ENCODE measurements at regions not wholly inside any gene's neighbourhood (a gene's known extent, or its start where the extent isn't known, plus 50 kb on each side); places are given as distances from the start of the nearest gene placed in this dataset.
"Not testable (repeated sequence)": the region's sequence is repeated elsewhere in the genome, so short reads cannot be mapped to it uniquely, and the experiment has no call there.

DNA sequence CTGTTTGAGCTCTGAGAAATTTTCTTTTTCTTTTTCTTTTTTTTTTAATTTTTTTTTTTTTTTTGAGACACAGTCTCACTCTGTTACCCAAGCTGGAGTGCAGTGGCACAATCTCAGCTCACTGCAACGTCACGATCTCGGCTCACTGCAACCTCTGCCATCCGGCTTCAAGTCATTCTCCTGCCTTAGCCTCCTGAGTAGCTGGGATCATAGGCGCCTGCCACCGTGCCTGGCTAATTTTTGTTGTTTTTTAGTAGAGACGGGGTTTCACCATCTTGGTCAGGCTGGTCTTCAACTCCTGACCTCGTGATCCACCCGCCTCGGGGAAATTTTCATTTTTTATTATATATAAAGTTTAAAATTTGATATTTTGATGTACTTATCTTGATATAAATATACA lies 1870.7 kb upstream of the LRRTM1 start:
- not testable (repeated sequence) for H3K27me3 ChIP-seq (ENCODE audit: control insufficient read depth in 1 of 2, insufficient read depth in 2 of 2, low read length in 2 of 2); H3K27ac ChIP-seq (ENCODE audit: low read length); H3K4me1 ChIP-seq (ENCODE audit: control insufficient read depth, insufficient read depth, low read length); H3K9me3 ChIP-seq (ENCODE audit: control insufficient read depth in 2 of 2, low read length in 2 of 2); H3K9ac ChIP-seq (ENCODE audit: low read length in 2 of 2); H3K4me3 ChIP-seq (ENCODE audit: low read length in 2 of 2); H3K36me3 ChIP-seq (ENCODE audit: control insufficient read depth in 2 of 2, insufficient read depth in 2 of 2, low read length in 2 of 2)

GRCh38 chr2:82172483-82172882 lies 1867.9 kb upstream of the LRRTM1 start:
- Histone ChIP-seq H3K9ac (ENCODE audit: low read length in 2 of 2) (no peak overlapping the region), H3K27me3 (ENCODE audit: control insufficient read depth in 1 of 2, insufficient read depth in 2 of 2, low read length in 2 of 2) (no peaks in the 10 kb centered on the region), H3K4me3 (ENCODE audit: low read length in 2 of 2) (no peak overlapping the region), H3K4me1 (ENCODE audit: control insufficient read depth, insufficient read depth, low read length) (no peaks in the 10 kb centered on the region), H3K9me3 (ENCODE audit: control insufficient read depth in 2 of 2, low read length in 2 of 2) (no peaks in the 10 kb centered on the region), H3K36me3 (ENCODE audit: control insufficient read depth in 2 of 2, insufficient read depth in 2 of 2, low read length in 2 of 2) (no peaks in the 10 kb centered on the region), H3K27ac (ENCODE audit: low read length) (no peak overlapping the region)

GRCh38 chr2:82169379-82169778 lies 1864.8 kb upstream of the LRRTM1 start:
- Histone ChIP-seq H3K9ac (ENCODE audit: low read length in 2 of 2) (no peak overlapping the region), H3K36me3 (ENCODE audit: control insufficient read depth in 2 of 2, insufficient read depth in 2 of 2, low read length in 2 of 2) (no peaks in the 10 kb centered on the region), H3K27ac (ENCODE audit: low read length) (no peak overlapping the region), H3K4me1 (ENCODE audit: control insufficient read depth, insufficient read depth, low read length) (no peaks in the 10 kb centered on the region), H3K4me3 (ENCODE audit: low read length in 2 of 2) (no peak overlapping the region), H3K9me3 (ENCODE audit: control insufficient read depth in 2 of 2, low read length in 2 of 2) (no peaks in the 10 kb centered on the region), H3K27me3 (ENCODE audit: control insufficient read depth in 1 of 2, insufficient read depth in 2 of 2, low read length in 2 of 2) (no peaks in the 10 kb centered on the region)

- H3K27me3 ChIP-seq (ENCODE audit: control insufficient read depth in 1 of 2, insufficient read depth in 2 of 2, low read length in 2 of 2), result no peaks in the 10 kb centered on the region
- no peak overlapping the region for H3K27ac ChIP-seq (ENCODE audit: low read length)
- H3K9me3 ChIP-seq (ENCODE audit: control insufficient read depth in 2 of 2, low read length in 2 of 2), result no peaks in the 10 kb centered on the region
- no peak overlapping the region for H3K9ac ChIP-seq (ENCODE audit: low read length in 2 of 2)
- H3K4me3 ChIP-seq (ENCODE audit: low read length in 2 of 2), result no peak overlapping the region
- H3K36me3 ChIP-seq (ENCODE audit: control insufficient read depth in 2 of 2, insufficient read depth in 2 of 2, low read length in 2 of 2), result no peaks in the 10 kb centered on the region
- no peaks in the 10 kb centered on the region for H3K4me1 ChIP-seq (ENCODE audit: control insufficient read depth, insufficient read depth, low read length)
Observed at GRCh38 chr2:82165377-82165776, 1860.8 kb upstream of the LRRTM1 start.

- no peaks in the 10 kb centered on the region for H3K36me3 ChIP-seq (ENCODE audit: control insufficient read depth in 2 of 2, insufficient read depth in 2 of 2, low read length in 2 of 2)
- no peaks in the 10 kb centered on the region for H3K9me3 ChIP-seq (ENCODE audit: control insufficient read depth in 2 of 2, low read length in 2 of 2)
- H3K4me1 ChIP-seq (ENCODE audit: control insufficient read depth, insufficient read depth, low read length), result no peaks in the 10 kb centered on the region
- no peaks in the 10 kb centered on the region for H3K27me3 ChIP-seq (ENCODE audit: control insufficient read depth in 1 of 2, insufficient read depth in 2 of 2, low read length in 2 of 2)
- H3K4me3 ChIP-seq (ENCODE audit: low read length in 2 of 2), result no peak overlapping the region
- H3K9ac ChIP-seq (ENCODE audit: low read length in 2 of 2), result no peak overlapping the region
- H3K27ac ChIP-seq (ENCODE audit: low read length), result no peak overlapping the region
Observed at GRCh38 chr2:82158150-82158549, 1853.6 kb upstream of the LRRTM1 start.

- H3K9ac ChIP-seq (ENCODE audit: low read length in 2 of 2), result no peak overlapping the region
- H3K4me3 ChIP-seq (ENCODE audit: low read length in 2 of 2), result no peak overlapping the region
- H3K36me3 ChIP-seq (ENCODE audit: control insufficient read depth in 2 of 2, insufficient read depth in 2 of 2, low read length in 2 of 2), result no peaks in the 10 kb centered on the region
- H3K4me1 ChIP-seq (ENCODE audit: control insufficient read depth, insufficient read depth, low read length), result no peaks in the 10 kb centered on the region
- H3K27ac ChIP-seq (ENCODE audit: low read length), result no peak overlapping the region
- no peaks in the 10 kb centered on the region for H3K9me3 ChIP-seq (ENCODE audit: control insufficient read depth in 2 of 2, low read length in 2 of 2)
- H3K27me3 ChIP-seq (ENCODE audit: control insufficient read depth in 1 of 2, insufficient read depth in 2 of 2, low read length in 2 of 2), result no peaks in the 10 kb centered on the region
Observed at GRCh38 chr2:82155469-82155868, 1850.9 kb upstream of the LRRTM1 start.

DNA sequence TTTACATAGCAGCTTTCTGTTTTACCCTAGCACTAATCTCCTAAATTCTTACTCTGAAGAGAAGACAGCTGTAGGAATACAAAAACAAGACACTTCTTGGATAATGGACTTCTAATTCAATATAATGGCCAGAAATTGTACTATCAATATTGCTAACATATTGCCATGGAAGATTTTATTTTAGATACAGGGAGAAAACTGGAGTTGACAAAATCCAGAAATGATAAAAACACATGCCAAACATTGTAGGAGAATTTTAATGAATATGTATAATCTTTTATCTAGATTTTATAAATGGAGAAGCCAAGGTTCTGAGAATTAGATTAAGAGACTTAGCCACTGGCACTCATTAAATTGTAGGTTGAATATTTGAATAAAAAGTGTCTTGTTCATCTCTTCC lies 1838.8 kb upstream of the LRRTM1 start:
- no peak overlapping the region for H3K4me3 ChIP-seq (ENCODE audit: low read length in 2 of 2)
- H3K27ac ChIP-seq (ENCODE audit: low read length), result no peak overlapping the region
- H3K9ac ChIP-seq (ENCODE audit: low read length in 2 of 2), result no peak overlapping the region
- H3K36me3 ChIP-seq (ENCODE audit: control insufficient read depth in 2 of 2, insufficient read depth in 2 of 2, low read length in 2 of 2), result no peaks in the 10 kb centered on the region
- H3K27me3 ChIP-seq (ENCODE audit: control insufficient read depth in 1 of 2, insufficient read depth in 2 of 2, low read length in 2 of 2), result no peaks in the 10 kb centered on the region
- H3K4me1 ChIP-seq (ENCODE audit: control insufficient read depth, insufficient read depth, low read length), result no peaks in the 10 kb centered on the region
- H3K9me3 ChIP-seq (ENCODE audit: control insufficient read depth in 2 of 2, low read length in 2 of 2), result no peaks in the 10 kb centered on the region

GRCh38 chr2:82139979-82140611 lies 1835.5 kb upstream of the LRRTM1 start:
- H3K27ac ChIP-seq (ENCODE audit: low read length), result no peak overlapping the region

GRCh38 chr2:82137441-82137840 lies 1832.9 kb upstream of the LRRTM1 start:
- Histone ChIP-seq H3K4me1 (ENCODE audit: control insufficient read depth, insufficient read depth, low read length) (no peaks in the 10 kb centered on the region), H3K9me3 (ENCODE audit: control insufficient read depth in 2 of 2, low read length in 2 of 2) (no peaks in the 10 kb centered on the region), H3K27ac (ENCODE audit: low read length) (no peak overlapping the region), H3K27me3 (ENCODE audit: control insufficient read depth in 1 of 2, insufficient read depth in 2 of 2, low read length in 2 of 2) (no peaks in the 10 kb centered on the region), H3K9ac (ENCODE audit: low read length in 2 of 2) (no peak overlapping the region), H3K36me3 (ENCODE audit: control insufficient read depth in 2 of 2, insufficient read depth in 2 of 2, low read length in 2 of 2) (no peaks in the 10 kb centered on the region), H3K4me3 (ENCODE audit: low read length in 2 of 2) (no peak overlapping the region)

More at GRCh38 chr2:82139979-82140611, 1835.5 kb upstream of the LRRTM1 start:
- Histone ChIP-seq H3K9me3 (ENCODE audit: control insufficient read depth in 2 of 2, low read length in 2 of 2) (no peaks in the 10 kb centered on the region), H3K27me3 (ENCODE audit: control insufficient read depth in 1 of 2, insufficient read depth in 2 of 2, low read length in 2 of 2) (no peaks in the 10 kb centered on the region), H3K9ac (ENCODE audit: low read length in 2 of 2) (no peak overlapping the region), H3K36me3 (ENCODE audit: control insufficient read depth in 2 of 2, insufficient read depth in 2 of 2, low read length in 2 of 2) (no peaks in the 10 kb centered on the region), H3K4me3 (ENCODE audit: low read length in 2 of 2) (no peak overlapping the region), H3K4me1 (ENCODE audit: control insufficient read depth, insufficient read depth, low read length) (no peaks in the 10 kb centered on the region)

- H3K36me3 ChIP-seq (ENCODE audit: control insufficient read depth in 2 of 2, insufficient read depth in 2 of 2, low read length in 2 of 2), result no peaks in the 10 kb centered on the region
- no peaks in the 10 kb centered on the region for H3K4me1 ChIP-seq (ENCODE audit: control insufficient read depth, insufficient read depth, low read length)
- no peaks in the 10 kb centered on the region for H3K9me3 ChIP-seq (ENCODE audit: control insufficient read depth in 2 of 2, low read length in 2 of 2)
- H3K27me3 ChIP-seq (ENCODE audit: control insufficient read depth in 1 of 2, insufficient read depth in 2 of 2, low read length in 2 of 2), result no peaks in the 10 kb centered on the region
- H3K9ac ChIP-seq (ENCODE audit: low read length in 2 of 2), result no peak overlapping the region
- no peak overlapping the region for H3K27ac ChIP-seq (ENCODE audit: low read length)
- no peak overlapping the region for H3K4me3 ChIP-seq (ENCODE audit: low read length in 2 of 2)
Observed at GRCh38 chr2:82128051-82128450, 1823.5 kb upstream of the LRRTM1 start.

GRCh38 chr2:82124629-82125028 lies 1820.1 kb upstream of the LRRTM1 start:
- Histone ChIP-seq H3K27me3 (ENCODE audit: control insufficient read depth in 1 of 2, insufficient read depth in 2 of 2, low read length in 2 of 2) (no peaks in the 10 kb centered on the region), H3K27ac (ENCODE audit: low read length) (no peak overlapping the region), H3K4me3 (ENCODE audit: low read length in 2 of 2) (no peak overlapping the region), H3K9ac (ENCODE audit: low read length in 2 of 2) (no peak overlapping the region), H3K9me3 (ENCODE audit: control insufficient read depth in 2 of 2, low read length in 2 of 2) (no peaks in the 10 kb centered on the region), H3K36me3 (ENCODE audit: control insufficient read depth in 2 of 2, insufficient read depth in 2 of 2, low read length in 2 of 2) (no peaks in the 10 kb centered on the region), H3K4me1 (ENCODE audit: control insufficient read depth, insufficient read depth, low read length) (no peaks in the 10 kb centered on the region)

Measured in stomach smooth muscle (tissue), 2 donors.